GM23248 (cell line): ENCODE measurements at regions not wholly inside any gene's neighbourhood (a gene's known extent, or its start where the extent isn't known, plus 50 kb on each side); places are given as distances from the start of the nearest gene placed in this dataset.

Source experiments
- DNase-seq: peaks from one replicate; pipeline ENCODE4 v3.0.0-alpha.2; 2015
- H2AFZ ChIP-seq: fragments of 200-600 bp; sonication (generic); 2 replicates; pipeline ENCODE4 v1.6.1; 2016; ENCODE audit warnings: antibody characterized with exemption
- H3F3A ChIP-seq: fragments of 200-600 bp; sonication (generic); 2 replicates; pipeline ENCODE4 v1.6.1; 2016; ENCODE audit warnings: mild to moderate bottlenecking, antibody characterized with exemption, mixed run types; ENCODE audit not compliant: insufficient read depth
- H3K27ac ChIP-seq: fragments of 200-600 bp; sonication (generic); 2 replicates; pipeline ENCODE4 v1.5.1; 2016; ENCODE audit warnings: mild to moderate bottlenecking
- H3K27me3 ChIP-seq: fragments of 200-600 bp; sonication (generic); replicated peaks from 2 replicates; pipeline ENCODE4 v1.6.1; 2016; ENCODE audit warnings: mild to moderate bottlenecking; ENCODE audit not compliant: insufficient read depth
- H3K36me3 ChIP-seq: fragments of 200-600 bp; sonication (generic); 2 replicates; pipeline ENCODE4 v1.6.1; 2016; ENCODE audit warnings: low read depth, mild to moderate bottlenecking
- H3K4me1 ChIP-seq: fragments of 200-600 bp; sonication (generic); 2 replicates; pipeline ENCODE4 v1.6.1; 2016; ENCODE audit warnings: mild to moderate bottlenecking; ENCODE audit not compliant: insufficient read depth
- H3K4me2 ChIP-seq: fragments of 200-600 bp; sonication (generic); one replicate; pipeline ENCODE4 v1.6.1; 2016; ENCODE audit warnings: mild to moderate bottlenecking; ENCODE audit not compliant: unreplicated experiment
- H3K4me3 ChIP-seq: fragments of 200-600 bp; sonication (generic); 2 replicates; pipeline ENCODE4 v1.5.1; 2016; ENCODE audit warnings: mild to moderate bottlenecking
- H3K79me2 ChIP-seq: fragments of 200-600 bp; sonication (generic); 2 replicates; pipeline ENCODE4 v1.6.1; 2016; ENCODE audit warnings: mild to moderate bottlenecking; ENCODE audit not compliant: insufficient read depth
- H3K9ac ChIP-seq: fragments of 200-600 bp; sonication (generic); 2 replicates; pipeline ENCODE4 v1.6.1; 2016; ENCODE audit warnings: mild to moderate bottlenecking
- H3K9me2 ChIP-seq: fragments of 200-600 bp; sonication (generic); 2 replicates; pipeline ENCODE4 v1.6.1; 2016; ENCODE audit warnings: mixed run types, mild to moderate bottlenecking, moderate library complexity; ENCODE audit not compliant: insufficient read depth
- H3K9me3 ChIP-seq: fragments of 200-600 bp; sonication (generic); one replicate; pipeline ENCODE4 v1.6.1; 2017; ENCODE audit warnings: low read depth
- H4K20me1 ChIP-seq: fragments of 200-600 bp; sonication (generic); 2 replicates; pipeline ENCODE4 v1.6.0; 2016; ENCODE audit not compliant: insufficient read depth
- EZH2 ChIP-seq: fragments of 200-600 bp; sonication (generic); IDR thresholded peaks from 2 replicates; pipeline ENCODE4 v1.6.1; 2018; ENCODE audit warnings: antibody characterized with exemption, mild to moderate bottlenecking; ENCODE audit not compliant: insufficient read depth, poor library complexity, severe bottlenecking
- EZH2phosphoT487 ChIP-seq: fragments of 200-600 bp; sonication (generic); IDR thresholded peaks from 2 replicates; pipeline ENCODE4 v1.6.1; 2018; ENCODE audit warnings: antibody characterized with exemption, moderate library complexity, mild to moderate bottlenecking, low read depth; ENCODE audit not compliant: insufficient read depth
- WGBS, 2 experiments: methylation state at CpG; one replicate each; pipeline ENCODE4 v1.1.6; 2015 to 2017; ENCODE audit warnings: low lambda C conversion rate in 2 of 2, low coverage in 1 of 2; ENCODE audit errors: missing lambda C conversion rate in 2 of 2; 5-methylcytosine and 5-hydroxymethylcytosine counted together
- in situ Hi-C: fragments of 300-500 bp; cut with MboI; formaldehyde crosslinking; loops from 2 replicates; pipeline ENCODE4 v1.15.0; 2020

DNA sequence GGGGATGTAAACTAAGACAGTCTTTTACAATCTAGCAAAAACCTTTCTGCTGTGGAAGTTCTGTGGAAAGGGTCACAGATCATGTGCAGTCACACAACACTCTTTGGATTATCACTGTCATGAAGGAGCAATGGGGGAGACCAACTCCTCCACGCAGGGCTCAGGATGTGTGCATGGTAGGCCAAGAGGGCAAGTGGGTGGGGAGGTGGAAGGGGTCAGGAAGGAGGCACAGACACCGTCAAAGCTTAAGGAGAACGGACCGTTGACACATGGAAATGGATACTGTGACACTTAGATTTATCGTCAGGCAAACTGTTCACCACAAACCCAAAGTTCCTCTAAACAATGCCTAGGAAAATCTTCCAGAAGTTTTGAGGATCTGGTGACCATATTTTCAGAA, 215.8 kb downstream of the PAX1 start:
- no peak overlapping the region for H3K4me3 ChIP-seq
- H3K79me2 ChIP-seq, result no peaks in the 10 kb centered on the region
- no peaks in the 10 kb centered on the region for H3K27me3 ChIP-seq
- no peak overlapping the region for H3K27ac ChIP-seq
- H3K9me3 ChIP-seq, result no peaks in the 10 kb centered on the region
- no peaks in the 10 kb centered on the region for H3K4me1 ChIP-seq
- no peak for DNase-seq
- 0 to 2% methylated on average over 5 of the region's 5 CpGs for WGBS, 2 experiments
- H4K20me1 ChIP-seq, result no peaks in the 10 kb centered on the region
- H3K9ac ChIP-seq, result no peak overlapping the region
- no peak overlapping the region for H2AFZ ChIP-seq
- in situ Hi-C loops, result no loop called here
- H3K4me2 ChIP-seq, result no peak overlapping the region
- H3K36me3 ChIP-seq, result no peaks in the 10 kb centered on the region
- no peaks in the 10 kb centered on the region for H3K9me2 ChIP-seq
- H3F3A ChIP-seq, result no peaks in the 10 kb centered on the region
- TF ChIP-seq EZH2 (no peak), EZH2phosphoT487 (no peak)

DNA sequence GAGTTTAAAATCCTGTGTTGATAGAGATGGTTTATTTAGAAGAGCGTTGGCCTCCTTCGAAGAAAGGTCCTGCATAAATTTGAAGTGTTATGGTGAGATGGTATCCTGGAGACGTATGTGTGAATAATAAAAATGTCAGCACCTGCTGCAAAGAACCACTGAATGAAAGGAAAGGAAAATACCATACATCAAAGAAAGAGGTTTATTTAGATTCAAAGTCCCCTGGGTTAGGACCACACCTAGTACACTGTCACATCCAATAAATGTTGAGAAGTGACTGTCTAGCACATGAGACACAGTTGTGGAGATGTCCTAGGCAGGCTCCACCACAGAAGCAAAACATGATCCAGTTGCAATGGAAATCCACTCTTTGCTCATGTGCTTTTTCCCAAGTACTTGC, 214.7 kb downstream of the PAX1 start:
- Histone ChIP-seq H3K4me2 (no peak overlapping the region), H3K9me3 (no peaks in the 10 kb centered on the region), H4K20me1 (no peaks in the 10 kb centered on the region), H3K9me2 (no peaks in the 10 kb centered on the region), H3K9ac (no peak overlapping the region), H3K36me3 (no peaks in the 10 kb centered on the region), H3K4me1 (no peaks in the 10 kb centered on the region), H3K79me2 (no peaks in the 10 kb centered on the region), H3K27me3 (no peaks in the 10 kb centered on the region), H3F3A (no peaks in the 10 kb centered on the region), H2AFZ (no peak overlapping the region), H3K27ac (no peak overlapping the region), H3K4me3 (no peak overlapping the region)
- no peak for TF ChIP-seq EZH2
- no peak for TF ChIP-seq EZH2phosphoT487
- no peak for DNase-seq
- WGBS, 2 experiments, result 11 to 18% methylated on average over 3 of the region's 3 CpGs
- in situ Hi-C loops, result no loop called here

DNA sequence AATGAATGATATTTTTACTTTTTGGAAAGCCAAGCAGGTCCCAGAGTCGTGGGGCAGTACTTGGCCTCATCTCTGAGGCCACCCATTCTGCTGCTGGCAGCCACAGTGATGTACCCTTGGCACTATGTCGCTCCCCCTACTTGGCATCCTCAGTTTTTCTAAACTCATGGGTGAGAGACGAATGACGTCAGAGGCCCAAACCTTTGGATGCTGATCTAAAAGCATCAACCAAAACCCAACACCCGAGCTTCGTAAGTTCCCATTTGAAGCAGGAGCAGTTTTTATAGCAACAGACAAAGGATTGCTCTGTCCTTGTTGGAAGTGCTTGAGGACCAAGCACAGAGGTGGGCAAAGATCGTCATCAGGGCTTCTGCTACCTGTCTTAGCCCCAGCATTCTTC, 212.9 kb downstream of the PAX1 start:
- TF ChIP-seq EZH2 (no peak), EZH2phosphoT487 (no peak)
- Histone ChIP-seq H3K36me3 (no peaks in the 10 kb centered on the region), H3K4me1 (no peaks in the 10 kb centered on the region), H2AFZ (no peak overlapping the region), H3K9me3 (no peaks in the 10 kb centered on the region), H3F3A (no peaks in the 10 kb centered on the region), H3K4me3 (no peak overlapping the region), H3K79me2 (no peaks in the 10 kb centered on the region), H4K20me1 (no peaks in the 10 kb centered on the region), H3K9ac (no peak overlapping the region), H3K27ac (no peak overlapping the region), H3K4me2 (no peak overlapping the region), H3K9me2 (no peaks in the 10 kb centered on the region), H3K27me3 (no peaks in the 10 kb centered on the region)
- in situ Hi-C loops, result no loop called here
- 32 to 38% methylated on average over 7 of the region's 7 CpGs for WGBS, 2 experiments
- no peak for DNase-seq

GRCh38 chr20:21902391-21902790, 196.9 kb downstream of the PAX1 start:
- DNase-seq, result no peak
- H3K4me3 ChIP-seq, result no peak overlapping the region
- no peak overlapping the region for H3K9ac ChIP-seq
- no peaks in the 10 kb centered on the region for H3K27me3 ChIP-seq
- no peak overlapping the region for H3K27ac ChIP-seq
- in situ Hi-C loops, result no loop called here
- H3K79me2 ChIP-seq, result no peaks in the 10 kb centered on the region
- H3K4me1 ChIP-seq, result no peaks in the 10 kb centered on the region
- no peaks in the 10 kb centered on the region for H3K9me3 ChIP-seq
- H3K36me3 ChIP-seq, result no peaks in the 10 kb centered on the region
- H2AFZ ChIP-seq, result no peak overlapping the region
- TF ChIP-seq EZH2phosphoT487 (no peak), EZH2 (no peak)
- no peaks in the 10 kb centered on the region for H4K20me1 ChIP-seq
- 10 to 20% methylated on average over 3 of the region's 3 CpGs for WGBS, 2 experiments
- no peak overlapping the region for H3K4me2 ChIP-seq
- H3F3A ChIP-seq, result no peaks in the 10 kb centered on the region
- no peaks in the 10 kb centered on the region for H3K9me2 ChIP-seq

GRCh38 chr20:21901470-21902275, 196.2 kb downstream of the PAX1 start:
- Histone ChIP-seq H3K79me2 (no peaks in the 10 kb centered on the region), H3K4me2 (no peak overlapping the region), H3F3A (no peaks in the 10 kb centered on the region), H3K9me3 (no peaks in the 10 kb centered on the region), H3K27ac (no peak overlapping the region), H3K4me1 (no peaks in the 10 kb centered on the region), H3K9ac (no peak overlapping the region), H4K20me1 (no peaks in the 10 kb centered on the region), H3K27me3 (no peaks in the 10 kb centered on the region), H3K4me3 (no peak overlapping the region), H3K9me2 (no peaks in the 10 kb centered on the region), H2AFZ (no peak overlapping the region), H3K36me3 (no peaks in the 10 kb centered on the region)
- TF ChIP-seq EZH2 (no peak), EZH2phosphoT487 (no peak)
- DNase-seq, result peak; percentile 7
- WGBS, 2 experiments, result 1 to 3% methylated on average over 4 of the region's 4 CpGs
- in situ Hi-C loops, result no loop called here
